DND-41 (cell line): ENCODE measurements at regions not wholly inside any gene's neighbourhood (a gene's known extent, or its start where the extent isn't known, plus 50 kb on each side); places are given as distances from the start of the nearest gene placed in this dataset.

Experiments
- CTCF ChIP-seq: IDR thresholded peaks from 2 replicates; pipeline ENCODE4 v1.5.1; 2012; ENCODE audit warnings: borderline replicate concordance, low read length, moderate library complexity, mild to moderate bottlenecking; ENCODE audit not compliant: poor library complexity, severe bottlenecking; ENCODE audit errors: extremely low read depth
- EZH2 ChIP-seq: IDR thresholded peaks from 3 replicates; pipeline ENCODE4 v1.6.1; 2012; ENCODE audit warnings: borderline replicate concordance, low read depth, mild to moderate bottlenecking, moderate library complexity, low read length, inconsistent platforms; ENCODE audit not compliant: severe bottlenecking

GRCh38 chr4:83876047-83876446, 340.1 kb downstream of the GPAT3 start:
- TF ChIP-seq CTCF: no peak
- no peak for TF ChIP-seq EZH2
